NCI-H748 treated with DMSO at 0.1 percent for 48 hours (cell line): ENCODE measurements at regions not wholly inside any gene's neighbourhood (a gene's known extent, or its start where the extent isn't known, plus 50 kb on each side); places are given as distances from the start of the nearest gene placed in this dataset.
A peak's percentile ranks its signal among the peaks of the same experiment; 100 is the strongest.
"Not testable (repeated sequence)": the region's sequence is repeated elsewhere in the genome, so short reads cannot be mapped to it uniquely, and the experiment has no call there.

ENCODE experiments used
- DNase-seq: peaks from one replicate; lab custom pipeline; 2025; lab: John Stamatoyannopoulos, UW

DNA sequence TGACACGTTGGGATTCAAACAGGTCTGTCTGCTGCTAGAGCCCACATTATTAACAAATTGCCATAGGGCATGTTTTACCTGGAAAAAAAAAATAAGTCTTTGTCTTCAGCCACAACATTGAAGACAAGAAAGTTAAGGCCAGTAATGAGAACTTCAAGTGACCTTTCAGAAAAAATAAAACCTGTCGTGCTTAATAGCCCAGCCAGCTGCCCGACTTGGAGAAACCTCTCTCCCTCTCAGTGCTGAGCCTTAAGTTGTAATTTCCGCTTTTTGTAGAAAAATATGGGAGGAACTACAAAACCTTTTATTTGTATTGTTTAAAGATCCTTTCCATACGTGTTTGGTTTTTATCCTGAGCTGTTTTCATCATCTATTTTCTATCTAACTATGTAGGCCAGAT is 454.3 kb upstream of the SLITRK6 start:
- not testable (repeated sequence) for DNase-seq

DNA sequence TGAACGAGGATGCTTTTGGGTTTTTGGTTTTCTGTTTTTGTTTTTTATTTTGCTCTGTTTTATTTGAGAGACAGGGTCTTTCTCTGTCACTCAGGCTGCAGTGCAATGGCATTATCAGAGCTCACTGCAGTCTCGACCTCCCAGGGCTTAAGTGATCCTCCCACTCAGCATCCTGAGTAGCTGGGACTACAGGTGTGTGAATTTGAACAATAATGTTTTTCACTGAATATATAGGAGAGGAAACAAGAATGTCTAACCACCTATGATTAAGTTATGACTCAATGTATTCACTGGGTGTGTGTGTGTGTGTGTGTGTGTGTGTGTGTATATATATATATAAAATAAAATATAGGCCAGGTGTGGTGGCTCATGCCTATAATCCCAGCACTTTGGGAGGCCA is 456.6 kb upstream of the SLITRK6 start:
- DNase-seq: not testable (repeated sequence)

DNA sequence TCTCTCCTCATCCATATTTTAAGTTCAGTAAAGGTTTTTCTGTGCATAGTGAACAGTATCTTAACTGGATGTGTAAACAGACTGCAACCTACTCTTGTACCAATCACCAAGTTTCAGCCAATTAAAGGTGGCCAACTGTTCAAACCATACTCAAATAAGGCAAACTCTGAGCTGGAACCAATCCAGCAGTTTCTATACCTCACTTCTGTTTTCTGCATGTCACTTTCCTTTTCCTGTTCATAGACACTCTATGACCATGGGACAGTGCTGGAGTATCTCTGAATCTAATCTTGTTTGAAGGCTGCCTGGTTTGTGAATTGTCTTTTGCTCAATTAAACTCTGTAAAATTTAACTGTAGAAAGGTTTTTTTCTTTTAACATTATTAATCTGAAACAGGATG is 470.3 kb upstream of the SLITRK6 start:
- DNase-seq: no peak

DNA sequence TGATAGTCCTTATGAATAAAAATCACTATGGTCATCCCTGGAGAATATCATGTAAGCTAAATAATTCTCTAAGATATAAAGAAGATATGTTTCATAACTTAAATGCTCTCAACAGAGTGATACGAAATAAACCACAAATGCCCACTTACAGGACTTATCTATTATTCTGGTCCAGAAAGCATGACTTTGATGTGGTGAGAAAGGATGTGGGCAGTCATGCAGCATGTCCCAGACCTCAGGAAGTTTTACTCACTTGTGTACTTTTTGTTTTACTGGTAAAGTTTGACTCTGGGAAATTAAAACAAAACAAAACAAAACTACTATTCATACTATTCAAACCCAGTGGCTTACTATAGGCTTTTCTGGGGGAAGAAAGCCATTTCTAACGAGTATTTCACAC is 483.2 kb upstream of the SLITRK6 start:
- no peak for DNase-seq

DNA sequence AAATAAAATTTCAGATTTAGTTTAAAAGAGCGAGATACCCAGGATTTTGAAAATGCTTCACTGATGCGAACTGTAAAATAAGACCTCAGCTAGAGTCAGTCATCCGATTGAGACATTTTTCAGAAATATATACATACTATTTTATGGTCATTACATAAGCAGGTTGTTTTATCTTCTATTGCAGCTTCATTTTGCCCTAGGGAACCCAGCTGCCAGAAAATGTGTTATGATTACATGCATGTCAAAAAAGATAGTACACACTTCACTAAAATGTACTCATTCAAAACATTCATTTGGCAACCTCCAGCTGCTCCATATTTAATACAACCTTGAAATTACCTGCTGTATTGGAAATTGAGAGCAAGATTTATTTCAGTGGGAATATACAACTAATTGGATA is 483.8 kb upstream of the SLITRK6 start:
- DNase-seq: no peak

DNA sequence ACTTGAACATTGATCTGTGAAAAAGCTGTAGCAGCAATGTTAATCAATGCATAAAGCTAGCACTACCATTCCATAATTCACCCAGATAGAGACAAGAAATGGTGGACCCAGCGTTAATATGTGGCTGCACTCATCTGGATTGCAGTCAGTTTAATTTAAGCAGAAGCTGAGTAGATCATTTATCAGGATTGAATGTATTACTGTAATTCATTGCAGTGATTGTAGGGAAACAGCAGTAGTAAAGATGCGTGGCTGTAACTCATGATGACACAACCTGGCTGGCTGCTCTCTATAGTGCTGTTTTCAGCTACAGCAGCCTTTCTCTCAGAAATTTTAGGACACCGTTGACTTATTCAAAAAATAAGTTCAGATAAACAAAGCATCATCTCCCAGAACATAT is 499.5 kb upstream of the SLITRK6 start:
- no peak for DNase-seq

DNA sequence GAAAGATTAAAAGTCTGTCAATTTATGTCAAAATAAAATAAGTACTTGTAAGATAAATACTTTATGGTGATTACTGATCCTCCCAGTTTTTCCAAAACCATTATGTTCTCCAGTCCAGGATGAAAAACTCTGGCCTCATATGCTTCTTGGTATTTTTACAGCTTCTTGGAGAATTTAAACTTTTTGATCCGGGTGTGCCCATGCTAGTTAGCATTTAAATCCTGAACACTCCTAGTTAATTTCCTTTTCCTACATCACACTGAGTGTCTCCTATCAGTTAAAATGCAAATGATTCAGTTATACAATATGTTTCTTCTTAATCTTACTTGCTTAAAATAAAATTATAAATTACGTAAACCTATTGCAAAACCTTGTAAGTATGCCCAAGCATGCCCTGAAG is 499.9 kb upstream of the SLITRK6 start:
- no peak for DNase-seq

DNA sequence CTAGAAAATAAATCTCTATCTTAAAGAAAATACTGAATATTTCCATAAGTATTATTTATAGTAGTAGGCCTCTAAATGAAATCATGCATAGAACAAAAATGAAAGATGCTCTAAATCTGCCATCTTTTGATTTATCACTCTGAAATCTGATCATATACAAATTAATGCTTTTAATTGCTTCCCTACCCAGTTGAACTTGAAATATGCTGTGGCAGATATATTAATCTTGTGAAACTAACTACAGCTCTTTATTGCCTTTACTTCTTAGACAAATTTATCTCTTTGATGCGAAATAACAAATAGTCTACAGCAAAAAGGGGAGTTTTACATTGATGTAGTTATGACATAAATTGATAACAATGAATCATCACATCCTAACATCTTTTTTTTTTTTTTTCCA is 510.7 kb upstream of the SLITRK6 start:
- DNase-seq: no peak

DNA sequence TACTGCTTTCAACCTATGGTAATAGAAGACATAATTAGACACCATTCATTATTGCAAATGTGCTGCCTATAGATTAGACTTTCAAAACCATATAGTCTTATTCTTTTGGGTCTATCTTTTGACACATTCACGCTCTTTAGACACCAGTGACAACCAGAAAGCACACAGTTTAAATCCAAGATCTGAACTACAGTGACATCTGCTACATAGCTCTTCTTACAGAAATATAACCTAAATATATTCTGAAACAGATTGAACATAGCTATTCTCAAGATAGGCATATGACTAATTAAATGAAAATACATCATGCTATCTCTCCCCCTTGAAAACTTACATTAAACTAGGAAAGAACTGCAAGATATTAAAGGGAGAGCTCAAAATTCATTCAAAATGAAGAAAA is 514.2 kb upstream of the SLITRK6 start:
- DNase-seq: no peak

DNA sequence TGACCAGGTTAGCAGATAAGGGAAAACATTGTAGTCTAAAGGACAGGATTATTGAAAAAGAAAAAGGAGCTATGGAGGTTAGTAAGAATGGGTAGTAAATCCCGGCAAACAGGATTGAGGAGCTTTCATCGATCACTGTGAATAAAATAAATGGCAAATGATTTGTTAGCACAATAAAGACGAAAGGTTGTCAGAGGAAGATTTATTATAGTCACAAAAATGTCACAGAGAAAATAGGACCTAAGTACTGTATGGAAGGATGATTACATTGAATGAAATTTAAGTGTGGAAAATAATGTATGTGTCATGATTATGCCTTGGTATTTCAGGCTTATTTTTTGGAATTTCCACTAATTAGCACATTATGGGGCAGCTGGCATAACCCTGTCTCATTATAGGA is 519.2 kb upstream of the SLITRK6 start:
- no peak for DNase-seq

DNA sequence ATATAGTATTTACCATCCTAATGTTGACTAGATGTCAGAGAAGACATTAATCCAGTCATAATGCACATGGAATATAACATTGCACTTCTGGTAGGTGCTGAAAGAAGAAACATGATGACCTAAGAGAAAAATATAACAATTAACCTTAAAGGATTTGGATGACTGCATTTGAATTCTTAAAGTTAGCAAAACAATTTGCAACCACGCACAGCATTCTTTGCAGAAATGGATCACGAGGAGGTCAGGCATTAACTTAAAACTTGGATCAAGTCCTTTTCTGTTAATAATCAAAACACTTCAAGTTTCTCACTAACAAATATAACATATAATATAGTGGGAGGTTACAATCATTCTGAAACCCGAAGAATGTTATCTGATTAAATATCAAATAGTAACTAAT is 525.0 kb upstream of the SLITRK6 start:
- no peak for DNase-seq

DNA sequence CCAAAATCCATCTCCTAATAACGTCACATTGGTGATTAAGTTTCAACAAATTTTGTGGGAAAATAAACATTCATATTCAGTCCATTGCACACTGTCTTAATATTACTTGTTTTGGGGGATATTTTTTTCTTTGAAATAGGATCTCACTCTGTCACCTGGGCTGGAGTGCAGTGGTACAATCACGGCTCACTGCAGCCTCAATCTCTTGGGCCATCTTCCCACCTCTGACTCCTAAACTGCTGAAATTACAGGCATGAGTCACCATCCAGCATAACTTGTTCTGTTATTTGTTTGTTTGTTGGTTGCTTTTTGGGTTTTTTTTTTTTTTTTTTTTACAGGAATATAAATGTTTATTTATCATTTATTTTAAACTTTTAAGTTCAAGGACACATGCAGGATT is 556.1 kb upstream of the SLITRK6 start:
- no peak for DNase-seq

DNA sequence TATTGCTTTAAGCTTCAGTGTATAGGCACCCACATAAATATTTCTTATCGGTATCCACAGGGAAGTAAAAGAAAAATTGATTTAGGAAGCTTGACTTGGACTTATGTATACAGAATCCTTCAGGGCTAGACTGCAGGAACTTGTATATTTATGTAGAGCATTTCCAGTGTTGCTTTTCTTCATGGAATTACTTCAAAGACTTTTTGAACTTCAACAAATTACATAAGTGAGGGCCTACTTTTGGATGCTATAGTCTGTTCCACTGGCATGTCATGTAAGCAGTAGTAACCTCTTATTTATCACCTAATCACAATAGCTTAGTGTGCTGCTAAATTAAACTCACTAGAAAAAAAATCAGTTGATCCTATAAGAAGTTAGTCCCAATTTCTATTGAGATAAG is 557.9 kb upstream of the SLITRK6 start:
- no peak for DNase-seq

DNA sequence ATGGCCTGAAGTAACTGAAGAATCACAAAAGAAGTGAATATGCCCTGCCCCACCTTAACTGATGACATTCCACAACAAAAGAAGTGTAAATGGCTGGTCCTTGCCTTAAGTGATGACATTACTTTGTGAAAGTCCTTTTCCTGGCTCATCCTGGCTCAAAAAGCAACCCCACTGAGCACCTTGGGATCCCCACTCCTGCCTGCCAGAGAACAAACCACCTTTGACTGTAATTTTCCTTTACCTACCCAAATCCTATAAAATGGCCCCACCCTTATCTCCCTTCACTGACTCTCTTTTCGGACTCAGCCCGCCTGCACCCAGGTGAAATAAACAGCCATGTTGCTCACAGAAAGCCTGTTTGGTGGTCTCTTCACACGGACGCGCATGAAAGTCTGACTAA is 564.5 kb upstream of the SLITRK6 start:
- DNase-seq: not testable (repeated sequence)

DNA sequence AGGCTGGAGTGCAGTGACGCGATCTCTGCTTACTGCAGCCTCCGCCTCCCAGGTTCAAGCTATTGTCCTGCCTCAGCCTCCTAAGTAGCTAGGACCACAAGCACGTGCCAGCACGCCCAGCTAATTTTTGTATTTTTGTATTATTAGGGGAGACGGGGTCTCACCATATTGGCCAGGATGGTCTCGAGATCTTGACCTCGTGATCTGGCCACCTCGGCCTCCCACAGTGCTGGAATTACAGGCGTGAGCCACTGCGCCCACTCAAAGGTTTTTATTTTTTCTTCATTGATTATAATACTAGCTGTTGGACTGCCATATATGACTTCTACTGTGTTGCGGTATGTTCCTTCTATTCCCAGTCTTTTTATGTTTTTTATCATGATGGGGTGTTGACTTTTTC is 569.7 kb upstream of the SLITRK6 start:
- no peak for DNase-seq

DNA sequence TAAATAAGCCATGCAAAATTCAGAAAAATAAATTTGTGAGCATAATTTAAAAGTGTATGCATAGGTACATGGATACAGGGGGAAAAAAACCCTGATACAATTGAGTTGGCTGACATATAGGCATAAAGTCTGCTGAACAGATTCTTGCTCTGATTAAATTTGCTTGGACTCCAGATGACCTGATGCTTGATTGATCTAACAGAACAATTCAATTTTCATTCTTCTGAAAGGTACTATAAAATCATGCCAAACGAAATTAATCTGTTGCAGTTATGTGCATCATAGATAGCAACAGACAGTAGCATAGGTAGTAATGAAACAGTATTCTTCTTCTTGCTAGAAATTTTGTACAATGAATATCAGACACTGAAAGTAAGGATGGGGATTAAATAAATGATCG is 578.2 kb upstream of the SLITRK6 start:
- no peak for DNase-seq

DNA sequence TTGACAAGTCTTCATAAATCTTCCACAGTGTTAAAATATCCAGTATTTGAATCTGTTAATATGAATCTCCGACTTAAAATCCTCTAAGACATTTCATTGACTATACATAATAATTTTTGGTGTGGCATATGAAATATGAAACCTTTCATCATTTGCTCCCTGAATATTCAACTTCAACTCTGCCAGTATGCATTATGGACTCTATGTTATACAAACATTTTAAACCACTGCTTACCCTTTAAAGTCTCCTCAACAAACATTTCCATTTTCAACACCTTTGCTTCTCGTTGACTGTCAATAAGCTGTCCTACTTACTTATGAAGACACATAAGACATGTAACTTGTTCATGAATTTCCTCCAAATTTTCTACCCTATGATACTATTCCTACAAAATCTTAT is 579.4 kb upstream of the SLITRK6 start:
- no peak for DNase-seq

DNA sequence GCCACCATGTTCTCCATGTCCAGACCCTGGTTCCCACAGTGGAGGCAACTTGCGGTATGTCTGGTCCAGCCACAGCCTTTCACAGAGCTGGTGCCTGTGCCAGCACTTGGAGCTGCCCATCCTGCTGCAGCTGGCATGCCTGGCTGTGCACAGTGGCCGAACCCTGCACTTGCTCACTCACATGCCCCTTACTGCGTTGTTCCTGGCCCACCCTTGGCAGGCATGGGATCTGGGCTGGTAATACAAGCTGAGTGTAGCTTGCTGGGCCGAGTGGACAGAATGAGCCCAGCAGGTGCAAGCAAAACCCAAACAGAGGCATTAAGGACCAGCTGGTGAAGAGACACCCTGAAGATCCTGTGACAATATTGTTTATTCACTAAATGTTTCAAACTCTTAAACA is 583.9 kb upstream of the SLITRK6 start:
- DNase-seq: no peak

DNA sequence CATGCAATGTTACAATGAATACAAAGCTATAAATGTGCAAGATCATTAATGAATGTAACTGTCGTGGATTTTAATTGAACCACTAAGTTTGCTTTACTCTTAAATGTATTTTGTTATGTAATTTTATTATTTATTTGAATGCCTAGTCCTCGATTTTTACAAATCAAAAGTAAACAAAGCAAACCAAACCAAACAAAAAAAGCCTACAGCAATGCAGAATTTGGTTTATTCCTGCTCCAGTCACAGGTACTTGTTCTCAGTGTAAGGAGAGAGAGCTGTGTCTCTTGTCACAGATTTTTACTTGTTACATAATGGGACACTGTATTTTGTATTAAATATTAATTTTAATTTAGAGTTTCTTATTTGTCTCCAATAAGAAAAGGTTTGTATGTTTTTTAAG is 584.3 kb upstream of the SLITRK6 start:
- DNase-seq: peak; percentile 64

DNA sequence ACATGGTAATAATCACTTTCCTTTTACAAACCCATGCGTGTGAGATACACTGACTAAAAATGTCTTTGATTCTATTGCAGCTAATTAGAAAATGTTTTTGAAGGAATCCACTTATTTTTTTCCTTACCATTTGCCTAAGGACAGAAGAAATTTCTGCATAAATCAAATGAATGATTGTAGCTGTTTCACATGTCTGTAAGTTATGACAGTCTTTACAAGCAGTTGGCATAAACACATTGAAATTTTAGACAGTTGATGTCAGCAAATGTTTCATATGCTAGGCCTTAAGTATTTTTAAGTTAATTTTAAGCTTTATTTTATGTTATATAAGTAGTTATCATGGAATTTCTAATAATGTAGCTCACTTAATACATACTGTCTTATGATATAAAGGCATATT is 598.4 kb upstream of the SLITRK6 start:
- no peak for DNase-seq

DNA sequence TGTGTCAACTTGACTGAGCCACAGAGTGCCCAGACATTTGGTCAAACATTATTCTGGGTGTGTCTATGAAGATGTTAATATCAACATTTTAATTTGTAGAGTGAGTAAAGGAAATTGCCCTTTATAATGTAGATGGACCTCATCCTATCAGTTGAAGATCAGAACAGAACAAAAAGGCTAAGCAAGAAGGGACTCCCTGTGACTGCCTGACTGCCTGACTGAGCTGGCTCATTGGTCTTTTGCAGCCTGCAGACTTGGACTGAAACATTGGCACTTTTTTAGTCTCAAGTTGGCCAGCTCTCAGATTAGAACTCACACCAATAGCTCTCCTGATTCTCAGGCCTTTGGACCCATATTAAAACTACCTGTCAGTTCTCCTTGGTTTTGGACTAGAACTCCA is 600.4 kb upstream of the SLITRK6 start:
- no peak for DNase-seq

DNA sequence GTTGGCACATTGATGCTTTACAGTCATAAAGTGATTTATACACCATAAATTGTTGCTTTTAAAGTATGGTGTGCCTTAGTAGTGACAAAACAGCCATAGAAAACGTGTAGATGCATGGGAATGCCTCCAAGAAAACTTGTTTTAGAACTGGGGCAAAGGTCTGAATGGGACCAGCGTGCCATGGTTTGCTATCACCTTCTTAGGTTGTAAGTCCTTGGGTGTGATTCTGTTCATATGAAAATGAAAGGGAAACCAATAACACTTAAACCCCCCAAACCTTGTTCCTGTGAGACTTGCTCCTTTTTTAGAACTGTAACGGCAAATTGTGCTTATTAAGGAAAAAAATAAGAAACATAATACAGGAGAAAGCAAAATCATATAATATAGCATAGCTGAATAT is 603.3 kb upstream of the SLITRK6 start:
- DNase-seq: no peak

DNA sequence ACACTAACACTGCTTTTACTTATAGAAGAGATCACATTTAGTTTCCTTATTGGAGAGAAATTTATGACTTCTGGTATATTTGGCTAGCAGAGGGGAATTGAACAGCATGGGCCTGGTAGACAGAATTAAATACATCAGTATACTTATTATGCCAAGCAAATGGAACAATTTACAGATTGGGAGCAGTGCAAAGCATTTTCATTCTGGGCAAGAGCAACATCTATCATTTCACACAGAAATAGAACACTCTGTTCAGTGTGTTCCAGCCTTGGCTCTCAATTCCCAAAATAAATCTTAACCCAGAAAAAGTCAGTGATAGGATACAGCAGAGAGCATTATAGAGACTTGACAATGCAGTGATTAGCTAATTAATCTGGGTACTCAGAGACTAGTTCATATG is 604.0 kb upstream of the SLITRK6 start:
- DNase-seq: no peak

DNA sequence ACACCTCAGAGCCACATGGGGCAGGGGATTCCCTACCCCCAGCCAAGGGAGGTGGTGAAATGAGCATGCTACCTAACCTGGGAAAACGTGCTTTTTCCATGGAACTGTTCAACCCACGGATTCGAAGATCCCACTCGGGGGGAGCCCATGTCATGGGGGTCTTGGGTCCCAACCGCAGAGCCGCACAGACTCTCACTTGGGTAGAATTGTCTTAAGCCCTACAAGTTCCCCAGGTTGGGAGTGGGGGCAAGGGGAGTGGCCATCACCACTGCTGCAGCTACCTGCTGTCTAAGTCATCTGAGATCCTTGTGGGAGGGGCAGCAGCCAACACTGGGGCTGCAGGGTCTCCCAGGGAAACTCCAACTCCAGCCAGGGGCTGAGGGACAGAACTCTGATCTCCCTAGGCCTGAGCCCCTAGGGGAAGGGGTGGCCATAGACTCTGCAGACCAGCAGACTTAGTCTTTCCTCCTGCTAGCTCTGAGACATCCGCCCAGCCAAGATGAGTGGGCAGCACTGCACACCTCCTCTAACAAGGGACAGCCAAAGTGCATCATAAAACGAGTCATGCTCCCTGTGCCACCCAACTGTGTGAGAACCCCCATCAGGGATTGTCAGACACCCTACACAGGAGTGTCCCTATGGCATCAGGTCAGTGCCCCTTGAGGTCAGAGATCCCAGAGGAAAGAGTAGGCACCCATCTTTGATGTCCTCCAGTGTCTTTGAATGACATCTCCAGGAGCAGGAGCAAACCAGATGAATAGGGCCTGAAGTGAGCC is 610.4 kb upstream of the SLITRK6 start:
- DNase-seq: no peak
